B cell (primary cell): ENCODE measurements at regions not wholly inside any gene's neighbourhood (a gene's known extent, or its start where the extent isn't known, plus 50 kb on each side); places are given as distances from the start of the nearest gene placed in this dataset.

Experiments used
- ATAC-seq: fragments of 200-7000 bp; cut with Tn5 transposase; one replicate; pipeline ENCODE4 v1.10.0; 2021; ENCODE audit warnings: low read depth, mild to moderate bottlenecking, moderate number of reproducible peaks, moderate library complexity
- CTCF ChIA-PET: fragments of 350-600 bp; sonication (Branson Sonifier 250); formaldehyde crosslinking; loops from one replicate; lab custom pipeline; 2021; ENCODE audit warnings: antibody characterized with exemption, inconsistent platforms; lab: Charles Lee
- POLR2A ChIA-PET: fragments of 350-600 bp; sonication (Branson Sonifier 250); formaldehyde crosslinking; loops from one replicate; lab custom pipeline; 2021; ENCODE audit warnings: antibody characterized with exemption; lab: Charles Lee
- DNase-seq: peaks from one replicate; pipeline ENCODE4 v3.0.0; 2013
- H2AFZ ChIP-seq: 2 replicates; pipeline ENCODE4 v1.6.1; 2012; ENCODE audit warnings: mild to moderate bottlenecking, low read depth, low read length; ENCODE audit not compliant: insufficient read depth, poor library complexity, severe bottlenecking
- H3K27ac ChIP-seq, 2 donors: 1 replicate in 1 of 2; 2 replicates in 1 of 2; pipeline ENCODE4 v1.5.1; 2012 to 2013; ENCODE audit warnings: low read length in 2 of 2, mild to moderate bottlenecking in 2 of 2, moderate library complexity in 1 of 2
- H3K27me3 ChIP-seq, 4 experiments: fragments of 200-600 bp in 1 of 4; sonication (generic) in 1 of 4; replicated peaks in 1 of 4; 1 replicate in 2 of 4; 2 replicates in 2 of 4; pipeline versions ENCODE4 v1.6.1 to v1.7.0; 2013 to 2016; ENCODE audit warnings: low read length in 3 of 4, mild to moderate bottlenecking in 2 of 4, mixed read lengths in 1 of 4, moderate library complexity in 1 of 4; ENCODE audit not compliant: insufficient read depth in 4 of 4, control insufficient read depth in 3 of 4; ENCODE audit errors: control extremely low read depth in 1 of 4
- H3K36me3 ChIP-seq, 2 experiments: replicated peaks in 1 of 2; 1 replicate in 1 of 2; 2 replicates in 1 of 2; pipeline versions ENCODE4 v1.6.1 to v1.7.1; 2013; ENCODE audit warnings: low read length in 1 of 2; ENCODE audit not compliant: insufficient read depth in 2 of 2, control insufficient read depth in 1 of 2; ENCODE audit errors: control extremely low read depth in 1 of 2, extremely low read depth in 1 of 2
- H3K4me1 ChIP-seq, 2 donors: fragments of 200-600 bp in 1 of 2; sonication (generic) in 1 of 2; 1 replicate in 1 of 2; 2 replicates in 1 of 2; pipeline versions ENCODE4 v1.5.1 to v1.6.1; 2013 to 2017; ENCODE audit warnings: low read length in 2 of 2; ENCODE audit not compliant: control insufficient read depth in 2 of 2, insufficient read depth in 2 of 2
- H3K4me2 ChIP-seq: replicated peaks from 2 replicates; pipeline ENCODE3; 2012; ENCODE audit warnings: mild to moderate bottlenecking, low read depth, low read length; ENCODE audit not compliant: poor library complexity, severe bottlenecking
- H3K4me3 ChIP-seq, 5 experiments: fragments of 200-600 bp in 1 of 5; sonication (generic) in 1 of 5; 1 replicate in 3 of 5; 2 replicates in 2 of 5; pipeline versions ENCODE4 v1.5.1 to v1.7.0; 2011 to 2016; ENCODE audit warnings: low read length in 4 of 5, mild to moderate bottlenecking in 4 of 5, low read depth in 2 of 5, control low read depth in 1 of 5, moderate library complexity in 1 of 5; ENCODE audit not compliant: insufficient read depth in 1 of 5; ENCODE audit errors: control extremely low read depth in 1 of 5, extremely low read depth in 1 of 5
- H3K79me2 ChIP-seq: fragments of 200-600 bp; sonication (generic); one replicate; pipeline ENCODE4 v1.6.0; 2016; ENCODE audit warnings: low read length; ENCODE audit not compliant: control insufficient read depth, insufficient read depth
- H3K9ac ChIP-seq: fragments of 200-600 bp; sonication (generic); 2 replicates; pipeline ENCODE4 v1.6.1; 2017; ENCODE audit warnings: mild to moderate bottlenecking, low read length, moderate library complexity
- H3K9me3 ChIP-seq, 3 donors: one replicate each; pipeline versions ENCODE4 v1.6.1 to v1.7.1; 2013; ENCODE audit warnings: low read length in 2 of 3; ENCODE audit not compliant: control insufficient read depth in 2 of 3, insufficient read depth in 1 of 3; ENCODE audit errors: control extremely low read depth in 1 of 3
- H4K20me1 ChIP-seq: 2 replicates; pipeline ENCODE4 v1.6.0; 2012; ENCODE audit warnings: mild to moderate bottlenecking, low read length; ENCODE audit not compliant: insufficient read depth, control insufficient read depth, poor library complexity, severe bottlenecking
- H3K27ac Mint-ChIP-seq: one replicate; pipeline ENCODE4 v1.8.0; 2021; ENCODE audit warnings: mixed read lengths
- H3K27me3 Mint-ChIP-seq: one replicate; pipeline ENCODE4 v1.8.0; 2021; ENCODE audit warnings: mixed read lengths
- H3K4me1 Mint-ChIP-seq: one replicate; pipeline ENCODE4 v1.8.0; 2021; ENCODE audit warnings: mixed read lengths
- H3K4me3 Mint-ChIP-seq: one replicate; pipeline ENCODE4 v1.8.0; 2021; ENCODE audit warnings: mixed read lengths
- H3K9me3 Mint-ChIP-seq: one replicate; pipeline ENCODE4 v1.8.0; 2022; ENCODE audit warnings: mixed read lengths; ENCODE audit not compliant: insufficient read depth
- CTCF ChIP-seq: fragments of 200-600 bp; IDR thresholded peaks from one replicate; pipeline ENCODE4 v1.8.0; 2022; ENCODE audit warnings: antibody characterized with exemption, mild to moderate bottlenecking
- EZH2 ChIP-seq: IDR thresholded peaks from 2 replicates; pipeline ENCODE4 v1.6.1; 2012; ENCODE audit warnings: borderline replicate concordance, low read depth, mild to moderate bottlenecking, moderate library complexity, low read length; ENCODE audit not compliant: insufficient read depth, poor library complexity, severe bottlenecking
- WGBS: methylation state at CpG from one replicate; pipeline ENCODE4 v1.1.5; 2013; ENCODE audit warnings: missing lambda C conversion rate; ENCODE audit not compliant: insufficient coverage; 5-methylcytosine and 5-hydroxymethylcytosine counted together
- intact Hi-C: fragments of 100-400 bp; cut with micrococcal nuclease; formaldehyde crosslinking; loops from one replicate; pipeline ENCODE4 v1.10.0; 2022

GRCh38 chr13:18995259-18995873 lies 186.3 kb downstream of the TUBA3C start:
- no peaks in the 10 kb centered on the region for H3K79me2 ChIP-seq
- Mint-ChIP-seq H3K9me3 (peaks cover 5% of the 10 kb centered on the region), H3K4me3 (no peak overlapping the region), H3K27ac (no peak overlapping the region), H3K4me1 (no peaks in the 10 kb centered on the region), H3K27me3 (no peaks in the 10 kb centered on the region)
- peaks cover 0 to 52% (median 0%) of the 10 kb centered on the region in 3 donors for H3K9me3 ChIP-seq
- 89% methylated on average over 1 of the region's 1 CpG for WGBS
- ATAC-seq (no peak), DNase-seq (no peak)
- POLR2A ChIA-PET, result no interaction called here
- no peaks in the 10 kb centered on the region for H3K27me3 ChIP-seq
- H3K27ac ChIP-seq, result no peak overlapping the region
- no peaks in the 10 kb centered on the region for H3K4me1 ChIP-seq
- no peak for TF ChIP-seq CTCF
- CTCF ChIA-PET, result no interaction called here
- H3K4me2 ChIP-seq, result no peak overlapping the region
- H4K20me1 ChIP-seq, result no peaks in the 10 kb centered on the region
- intact Hi-C loops, result no loop called here
- no peak overlapping the region for H3K4me3 ChIP-seq
- no peaks in the 10 kb centered on the region for H3K36me3 ChIP-seq
- no peak overlapping the region for H2AFZ ChIP-seq
- H3K9ac ChIP-seq, result no peak overlapping the region

GRCh38 chr13:18993884-18994660 lies 187.6 kb downstream of the TUBA3C start:
- no peak overlapping the region for H3K27ac ChIP-seq
- no peaks in the 10 kb centered on the region for H3K4me1 Mint-ChIP-seq

More at GRCh38 chr13:18993884-18994660, 187.6 kb downstream of the TUBA3C start:
- no peaks in the 10 kb centered on the region for H3K27me3 ChIP-seq
- H3K4me1 ChIP-seq, result no peaks in the 10 kb centered on the region
- H3K27me3 Mint-ChIP-seq, result no peaks in the 10 kb centered on the region
- CTCF ChIA-PET, result no interaction called here
- H3K27ac Mint-ChIP-seq, result no peak overlapping the region
- no peaks in the 10 kb centered on the region for H4K20me1 ChIP-seq
- intact Hi-C loops, result no loop called here
- TF ChIP-seq CTCF (no peak), EZH2 (no peak)
- H3K9me3 Mint-ChIP-seq, result peaks cover 5% of the 10 kb centered on the region
- H3K4me2 ChIP-seq, result no peak overlapping the region
- POLR2A ChIA-PET, result no interaction called here
- no peak overlapping the region for H3K9ac ChIP-seq
- H3K36me3 ChIP-seq, result no peaks in the 10 kb centered on the region
- no peaks in the 10 kb centered on the region for H3K79me2 ChIP-seq
- H2AFZ ChIP-seq, result no peak overlapping the region
- peaks cover 0 to 48% (median 0%) of the 10 kb centered on the region in 3 donors for H3K9me3 ChIP-seq
- H3K4me3 Mint-ChIP-seq, result no peak overlapping the region
- ATAC-seq (no peak), DNase-seq (no peak)
- WGBS, result 90% methylated on average over 2 of the region's 2 CpGs
- H3K4me3 ChIP-seq, result no peak overlapping the region
